ENCODE measurements at regions not wholly inside any gene's neighbourhood (a gene's known extent, or its start where the extent isn't known, plus 50 kb on each side); places are given as distances from the start of the nearest gene placed in this dataset.
A peak's percentile ranks its signal among the peaks of the same experiment; 100 is the strongest.

DNA sequence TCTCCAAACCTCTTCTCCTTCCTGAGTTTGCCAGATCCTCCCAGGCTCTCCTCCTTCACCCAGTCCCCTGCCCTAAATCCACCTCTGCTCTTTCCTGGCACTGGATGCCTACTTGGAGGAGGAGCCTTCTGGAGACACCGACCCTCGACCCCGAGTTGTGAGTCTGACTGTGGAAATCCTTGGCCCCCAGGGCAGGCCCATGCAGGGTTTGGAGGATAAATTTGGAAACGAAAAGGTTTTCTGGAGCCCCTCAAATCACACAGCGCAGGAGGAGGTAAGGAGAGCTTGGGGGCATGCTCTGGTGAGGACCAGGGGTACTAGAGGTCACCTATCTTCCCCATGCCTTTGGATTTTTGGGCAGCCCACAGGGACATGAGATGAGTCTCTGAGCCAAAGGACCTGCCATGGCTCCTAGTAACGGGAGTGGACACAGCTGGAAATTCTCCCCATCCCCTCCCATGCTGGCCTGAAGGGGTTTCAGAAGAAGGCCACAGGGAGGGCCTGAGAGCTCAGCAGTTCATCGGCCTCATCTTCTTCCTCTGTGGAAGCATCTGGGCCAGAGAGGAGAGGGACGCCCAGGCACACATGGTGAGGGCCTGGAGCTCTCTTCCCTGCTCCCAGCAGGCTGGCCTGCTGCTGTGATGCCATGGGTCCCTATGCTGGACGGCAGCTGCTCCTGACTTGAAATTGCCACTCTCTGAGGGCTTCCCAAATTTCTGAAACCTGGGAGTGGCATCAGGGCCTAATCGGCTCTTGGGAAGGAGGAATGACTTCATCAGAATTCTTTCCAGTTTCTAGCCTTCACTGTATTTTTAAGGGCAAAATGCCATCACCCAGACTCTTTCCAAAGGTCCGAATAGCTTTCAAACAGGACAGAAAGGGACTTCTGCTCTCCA, 68.6 kb upstream of the ITGA11 start:
- peak; percentile 62 for DNase-seq (ENCODE audit: low spot score)

DNA sequence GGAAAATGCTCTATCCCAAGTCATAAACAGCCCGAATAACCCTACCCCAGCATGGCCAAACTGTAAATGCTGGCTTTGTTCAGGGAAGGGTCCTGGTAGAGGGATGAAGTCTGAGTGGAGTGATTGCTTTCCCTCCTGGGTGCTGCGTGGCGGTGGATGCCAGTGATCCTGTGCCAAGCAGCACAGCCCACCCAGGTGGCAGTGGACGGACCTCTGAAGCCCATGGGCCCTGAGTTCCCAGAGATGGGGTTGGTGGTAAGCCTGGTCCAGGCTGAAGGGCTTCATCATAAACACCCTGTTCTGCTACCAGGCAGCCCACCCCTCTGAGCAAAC, 69.3 kb upstream of the ITGA11 start:
- no peak for DNase-seq (ENCODE audit: low spot score)

DNA sequence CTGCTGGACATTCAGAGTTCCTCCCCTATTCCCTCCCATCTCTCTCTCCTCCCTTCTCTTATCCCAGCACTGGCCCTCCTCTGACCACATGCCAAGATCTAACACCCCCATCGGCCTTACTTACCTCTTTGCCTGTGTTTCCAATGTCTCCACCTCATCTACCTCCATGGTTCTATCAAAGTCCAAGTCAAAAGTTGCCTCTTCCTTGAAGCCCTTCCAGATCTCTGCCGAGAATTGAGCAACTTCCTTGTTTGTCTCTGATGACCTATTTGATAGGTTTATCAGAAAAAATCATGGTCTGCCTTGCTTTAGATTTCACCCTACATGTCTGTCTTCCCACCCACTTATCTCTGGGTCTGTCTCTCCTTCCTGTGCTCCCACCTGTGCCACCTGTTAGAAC, 69.7 kb upstream of the ITGA11 start:
- no peak for DNase-seq (ENCODE audit: low spot score)

DNA sequence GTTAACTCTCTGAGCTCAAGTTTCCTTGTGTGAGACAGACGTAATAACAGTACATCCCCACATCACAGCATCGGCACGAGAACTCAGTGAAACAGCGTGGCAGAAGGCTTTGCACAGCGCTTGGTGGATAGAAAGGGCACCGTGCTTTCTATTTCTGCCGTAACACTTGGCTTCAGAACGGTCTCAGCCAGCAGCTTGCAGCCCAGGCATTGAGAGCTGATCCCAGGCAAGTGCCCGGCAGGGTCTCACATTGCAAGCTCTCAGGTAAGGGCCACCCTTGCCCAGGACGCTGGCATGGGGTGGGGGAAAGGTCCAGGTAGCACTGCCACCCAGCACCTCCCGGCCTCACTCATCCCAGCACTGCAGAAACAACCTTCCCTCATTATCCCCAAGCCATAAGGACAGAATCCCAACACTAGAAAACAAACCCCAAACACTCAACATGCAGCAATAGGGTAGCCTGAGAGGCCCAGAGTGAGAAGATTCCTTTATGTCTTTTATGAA, 70.5 kb upstream of the ITGA11 start:
- no peak for DNase-seq (ENCODE audit: low spot score)

DNA sequence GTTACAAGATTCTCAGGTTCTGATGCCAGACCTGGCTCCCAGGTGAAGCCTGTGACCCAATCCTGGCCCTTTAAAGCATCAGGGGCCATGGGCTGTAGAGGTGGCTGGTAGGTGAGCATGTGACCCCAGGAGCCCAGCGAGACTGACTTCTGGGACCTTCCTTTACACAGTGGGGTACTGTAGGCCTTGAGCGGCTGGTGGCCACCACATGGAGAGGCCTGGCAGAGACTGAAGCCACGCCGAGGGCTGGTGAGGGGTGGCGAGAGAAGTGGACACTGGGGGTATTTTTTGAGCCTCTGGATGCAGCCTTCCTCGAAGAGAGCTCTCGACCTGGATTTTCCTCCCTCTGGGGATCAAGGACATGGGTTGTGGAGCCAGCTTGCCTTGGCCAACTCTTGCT, 71.2 kb upstream of the ITGA11 start:
- no peak for DNase-seq (ENCODE audit: low spot score)

DNA sequence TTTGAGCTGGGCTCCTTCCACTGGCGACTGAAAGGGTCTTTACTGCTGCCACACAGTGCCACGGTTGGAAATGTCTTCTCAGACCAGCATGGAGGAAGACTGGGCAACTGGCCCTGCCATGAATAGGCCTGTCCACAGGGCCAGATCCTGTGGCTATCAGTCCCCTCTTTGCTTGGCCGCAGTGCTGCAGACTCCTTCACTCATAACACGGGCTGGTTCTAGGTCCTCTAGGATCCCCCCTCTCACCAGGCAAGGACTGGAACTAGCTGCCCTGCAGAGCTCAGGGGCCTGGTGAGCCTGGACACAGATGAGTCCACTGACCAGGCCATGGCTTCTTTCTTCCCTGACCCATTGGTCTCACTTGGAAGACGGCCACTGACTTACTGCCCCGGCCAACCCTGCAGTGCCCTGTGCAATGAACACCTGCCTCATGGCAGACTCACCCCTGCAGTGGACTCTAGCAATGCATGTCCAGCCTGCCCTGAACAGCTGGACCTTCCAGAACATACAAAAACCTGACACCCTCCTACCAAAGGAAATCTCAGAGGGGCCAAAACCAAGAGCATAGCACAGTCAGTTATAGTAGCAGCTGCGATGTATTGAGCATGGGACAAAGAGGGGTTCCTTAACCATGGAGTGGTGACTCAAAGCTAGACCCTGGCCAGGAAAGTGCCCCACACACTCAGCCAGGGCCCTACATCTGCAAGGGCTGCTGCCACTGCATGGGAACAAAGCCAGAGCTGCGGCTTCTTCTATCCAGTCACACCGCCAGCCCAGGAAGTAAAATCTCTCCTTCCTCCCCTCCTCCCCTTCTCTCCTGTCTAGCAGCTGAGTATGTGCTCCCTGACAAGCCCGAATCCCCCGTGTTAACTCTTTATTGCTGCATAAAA, 72.1 kb upstream of the ITGA11 start:
- DNase-seq (ENCODE audit: low spot score), result peak; percentile 57

DNA sequence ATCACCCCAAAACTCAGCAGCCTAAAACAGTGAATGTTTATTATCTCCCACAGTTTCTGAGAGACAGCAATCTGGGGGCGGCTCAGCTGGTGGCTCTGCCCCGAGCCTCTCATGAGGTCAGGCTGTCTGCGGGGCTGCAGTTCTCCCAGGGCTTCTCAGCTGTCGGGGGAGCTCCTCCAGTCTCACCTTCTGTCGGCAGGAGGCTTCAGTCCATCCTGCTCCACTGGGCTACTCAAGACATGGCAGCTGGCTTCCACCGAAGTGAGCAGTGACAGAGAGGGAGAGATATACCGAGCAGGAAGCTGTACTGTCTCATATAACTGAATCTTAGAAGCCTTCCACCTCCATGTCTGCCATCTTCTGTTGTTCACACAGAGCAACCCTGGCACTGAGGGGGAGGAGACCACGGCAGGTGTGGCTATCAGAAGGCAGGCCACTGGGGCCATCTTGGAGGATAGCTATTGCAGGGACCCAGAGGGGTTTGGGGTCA, 72.8 kb upstream of the ITGA11 start:
- DNase-seq (ENCODE audit: low spot score), result no peak

DNA sequence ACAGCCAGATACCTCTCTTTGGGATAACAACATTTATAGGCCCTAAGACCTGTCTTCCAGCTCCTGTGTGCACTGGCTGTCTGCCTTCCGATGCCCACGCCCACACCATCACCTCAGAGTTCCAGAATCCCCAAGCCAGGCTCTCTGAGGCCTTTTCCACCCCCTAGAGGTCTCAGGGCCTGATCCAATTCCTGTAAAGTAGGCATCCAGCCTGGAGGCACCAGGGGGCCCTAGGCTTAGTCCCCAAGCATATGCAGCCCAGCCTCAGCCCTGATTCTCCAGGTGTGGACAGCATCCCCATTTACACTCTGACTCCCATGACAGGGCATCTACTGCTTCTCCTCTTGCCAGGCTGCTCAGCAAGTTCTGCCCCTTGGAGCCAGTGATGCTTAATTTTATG, 72.7 kb upstream of the CORO2B start:
- no peak for DNase-seq (ENCODE audit: low spot score)

DNA sequence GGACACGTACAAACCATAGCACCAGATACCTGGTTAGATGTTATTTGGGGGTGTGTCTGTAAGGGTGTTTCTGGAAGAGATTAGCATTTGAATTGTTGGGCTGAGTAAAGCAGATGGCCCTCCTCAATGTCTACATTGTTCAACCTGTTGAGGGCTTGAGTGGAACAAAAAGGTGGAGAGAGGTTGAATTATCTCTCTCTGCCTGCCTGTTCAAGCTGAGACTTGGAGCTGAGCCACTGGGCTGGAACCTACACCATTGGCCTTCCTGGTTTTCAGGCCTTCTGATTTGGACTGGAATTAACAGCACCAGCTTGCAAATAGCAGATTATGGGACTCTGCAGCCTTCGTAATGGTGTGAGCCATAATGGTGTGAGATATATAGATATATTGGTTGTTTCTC, 71.3 kb upstream of the CORO2B start:
- no peak for DNase-seq (ENCODE audit: low spot score)

DNA sequence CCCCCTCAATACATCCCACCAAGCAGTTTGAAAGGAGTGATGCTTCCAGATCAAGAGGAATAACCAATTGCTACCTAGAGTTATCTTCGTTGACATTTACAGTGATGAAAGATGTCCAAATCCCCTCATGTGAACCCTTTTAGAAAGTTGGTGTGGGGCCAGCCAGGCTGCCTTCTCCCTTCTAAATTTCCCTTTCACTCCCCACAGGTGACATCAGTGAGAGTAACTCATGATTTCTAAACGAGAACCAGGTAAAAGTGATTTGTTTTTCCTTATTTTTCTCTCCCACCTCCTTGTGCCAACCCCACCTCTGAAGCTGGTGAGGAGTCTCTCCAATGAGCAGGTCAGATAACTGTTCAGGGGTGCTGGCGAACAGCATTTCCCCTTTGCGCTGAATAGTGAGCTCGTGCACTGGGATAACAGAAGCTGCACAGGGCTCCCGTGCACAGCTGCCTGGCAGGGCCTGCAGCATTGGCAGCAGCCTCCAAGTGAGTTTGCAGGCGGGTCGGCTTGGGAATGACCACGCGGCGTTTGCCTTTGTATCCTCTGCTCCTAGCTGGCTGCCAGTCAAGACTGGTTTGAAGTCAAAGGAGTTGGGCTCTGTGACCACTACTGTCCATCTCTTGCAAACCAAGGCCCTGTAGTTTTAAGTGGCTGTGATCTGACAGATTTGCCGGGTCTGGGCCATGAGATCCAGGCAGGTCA, 70.2 kb upstream of the CORO2B start:
- DNase-seq (ENCODE audit: low spot score), result no peak

DNA sequence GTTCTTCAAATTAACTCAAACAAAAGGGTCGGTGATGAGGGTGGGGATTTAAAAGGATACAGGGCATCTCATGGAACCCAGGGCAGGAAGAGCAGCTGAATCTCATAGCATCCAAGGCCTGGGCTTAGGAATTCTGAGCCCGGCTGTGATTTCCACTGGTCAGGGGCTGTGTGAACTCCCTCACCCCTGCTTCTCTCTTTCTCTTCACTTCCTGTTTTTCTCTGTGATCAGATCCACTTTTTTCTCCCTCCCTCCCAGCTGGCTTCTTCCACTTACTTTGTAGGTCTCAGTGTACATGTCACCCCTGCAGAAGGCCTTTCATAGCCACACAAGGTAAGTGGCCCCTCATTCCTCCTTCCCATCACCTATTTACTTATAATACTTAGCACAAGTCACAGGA, 68.2 kb upstream of the CORO2B start:
- no peak for DNase-seq (ENCODE audit: low spot score)

DNA sequence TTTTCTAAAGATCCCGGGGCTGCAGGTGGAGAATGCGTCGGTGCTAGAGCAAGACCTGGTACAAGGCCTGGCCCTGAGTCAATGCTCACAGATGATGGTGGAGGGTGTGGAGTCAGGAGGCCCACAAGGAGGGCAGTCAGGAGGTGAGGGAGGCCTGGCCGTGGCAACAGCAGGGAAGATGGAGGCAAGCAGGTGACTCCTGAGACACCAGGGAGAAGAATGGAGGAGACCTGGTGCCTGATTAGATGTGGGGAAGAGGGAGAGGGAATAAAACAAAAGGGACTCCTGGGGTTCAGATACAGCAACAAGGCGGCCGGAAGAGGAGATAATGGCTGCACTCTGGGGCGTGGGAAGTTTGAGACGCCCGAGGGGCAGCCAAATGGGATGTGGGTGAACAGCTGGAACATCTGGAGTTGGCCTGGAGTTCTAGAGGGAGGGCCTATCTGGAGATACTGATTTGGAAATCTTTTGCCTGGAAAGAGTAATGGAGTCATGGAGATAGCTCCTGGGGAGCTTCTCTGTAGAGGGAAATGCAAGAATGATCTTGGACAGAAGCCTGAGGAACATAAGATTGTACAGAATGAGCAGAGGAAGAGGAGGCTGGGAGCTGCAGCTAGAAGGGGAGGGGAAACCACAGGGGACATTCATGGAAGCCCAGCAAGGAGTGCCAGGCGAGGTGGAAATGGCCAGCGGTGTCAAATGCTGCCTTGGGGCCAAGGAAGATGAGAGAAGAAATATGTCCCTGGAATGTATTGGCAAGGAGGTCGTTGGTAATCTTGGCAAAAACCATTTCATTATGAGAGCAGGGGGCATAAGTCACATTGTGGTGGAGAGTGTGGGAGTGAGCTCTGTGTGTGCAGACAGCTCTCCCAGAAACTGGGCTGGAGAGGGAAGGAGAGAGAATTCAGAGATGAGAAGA, 67.5 kb upstream of the CORO2B start:
- DNase-seq (ENCODE audit: low spot score), result peak; percentile 80

DNA sequence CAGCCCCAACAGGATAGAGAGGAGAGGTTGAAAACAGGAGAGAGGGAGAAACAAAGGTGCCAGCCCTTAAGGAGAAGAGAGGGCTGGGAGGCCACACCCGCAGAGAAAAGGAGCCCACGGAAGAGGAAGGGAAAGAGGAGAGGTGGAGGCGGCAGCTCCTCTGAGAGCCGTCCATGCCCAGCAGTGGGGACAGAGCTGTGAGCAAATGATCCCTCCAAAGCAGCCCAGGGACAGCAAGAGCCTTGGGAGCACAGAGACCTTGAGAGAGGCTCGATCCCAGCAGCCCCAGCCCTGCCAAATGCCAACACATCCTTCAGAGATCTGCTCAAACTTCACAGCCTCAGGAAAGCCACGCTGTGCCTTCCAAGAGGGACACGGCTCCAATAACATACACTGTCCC, 66.7 kb upstream of the CORO2B start:
- no peak for DNase-seq (ENCODE audit: low spot score)

DNA sequence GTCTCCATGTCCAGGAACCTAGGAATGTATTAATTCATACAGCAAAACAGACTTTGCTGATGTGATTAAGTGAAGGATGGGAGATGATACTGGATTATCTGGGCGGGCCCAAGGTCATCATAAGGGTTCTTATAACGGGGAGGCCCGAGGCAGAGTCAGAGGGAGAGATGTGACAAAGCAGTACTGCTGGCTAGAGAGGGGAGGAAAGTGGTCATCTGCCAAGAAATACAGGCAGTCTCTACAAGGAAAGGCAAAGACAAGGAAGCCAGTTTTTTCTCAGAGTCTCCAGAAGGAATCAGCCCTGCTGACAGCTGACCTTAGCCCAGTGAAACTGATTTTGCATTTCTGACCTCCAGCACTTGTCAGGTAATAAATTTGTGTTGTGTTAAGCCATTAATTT, 66.2 kb upstream of the CORO2B start:
- no peak for DNase-seq (ENCODE audit: low spot score)

DNA sequence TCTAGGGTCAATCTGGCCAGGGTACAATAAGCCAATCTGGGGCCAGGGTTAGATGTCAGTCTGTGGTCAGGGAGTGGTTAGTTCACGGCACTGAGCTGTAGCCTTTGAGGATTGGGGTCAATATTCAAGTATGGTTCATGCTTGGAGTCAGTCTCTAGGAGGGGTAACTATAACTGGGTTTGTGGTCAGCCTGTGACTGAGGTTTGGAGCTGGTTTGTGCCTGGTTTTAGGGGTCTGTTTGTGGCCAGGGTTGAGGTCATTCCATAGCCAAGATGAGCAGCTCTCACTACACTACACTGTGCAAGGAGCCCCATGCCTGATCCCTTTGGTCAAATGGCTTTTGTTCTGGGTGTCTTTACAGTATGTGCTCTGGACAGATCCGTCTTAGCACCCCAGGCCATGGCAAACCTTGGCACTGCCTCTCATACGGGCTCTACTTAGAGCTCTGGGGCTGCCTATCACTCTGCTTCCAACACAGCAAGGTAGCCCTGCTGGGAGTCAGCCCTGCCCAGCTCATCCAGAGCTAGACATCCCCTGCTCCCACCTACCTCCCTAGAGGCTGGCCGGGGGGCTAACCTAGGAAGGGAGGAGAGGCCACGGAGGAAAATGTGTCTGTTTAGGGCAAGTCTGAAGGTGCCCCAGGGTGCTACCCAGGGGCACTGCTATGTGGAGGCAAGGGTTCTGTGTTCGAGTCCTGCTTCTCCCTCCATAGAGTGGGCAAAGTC, 63.3 kb upstream of the CORO2B start:
- no peak for DNase-seq (ENCODE audit: low spot score)

DNA sequence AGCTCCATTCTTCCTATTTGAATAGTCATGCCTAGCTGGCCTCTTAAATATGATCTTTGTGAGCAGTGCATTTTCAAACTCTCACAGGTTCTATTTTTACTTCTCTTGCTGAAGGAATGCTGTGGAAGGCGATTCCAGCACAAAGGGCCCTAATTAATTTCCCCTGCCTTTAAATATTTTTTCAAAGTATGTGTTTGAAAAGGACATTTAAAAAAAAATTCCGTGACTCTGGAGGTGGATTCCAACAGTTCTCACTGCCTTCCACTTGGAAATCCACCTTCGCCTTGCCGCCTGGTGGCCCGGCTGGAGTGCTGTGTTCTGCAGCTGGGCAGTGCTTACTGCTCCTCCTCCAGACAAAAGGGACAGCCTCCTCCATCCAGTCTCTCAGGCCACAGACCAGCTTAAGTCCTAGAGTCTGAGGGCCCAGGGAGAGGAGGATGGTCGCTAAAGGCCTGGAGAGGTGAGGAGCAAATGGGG, 61.5 kb upstream of the CORO2B start:
- peak; percentile 78 for DNase-seq (ENCODE audit: low spot score)

DNA sequence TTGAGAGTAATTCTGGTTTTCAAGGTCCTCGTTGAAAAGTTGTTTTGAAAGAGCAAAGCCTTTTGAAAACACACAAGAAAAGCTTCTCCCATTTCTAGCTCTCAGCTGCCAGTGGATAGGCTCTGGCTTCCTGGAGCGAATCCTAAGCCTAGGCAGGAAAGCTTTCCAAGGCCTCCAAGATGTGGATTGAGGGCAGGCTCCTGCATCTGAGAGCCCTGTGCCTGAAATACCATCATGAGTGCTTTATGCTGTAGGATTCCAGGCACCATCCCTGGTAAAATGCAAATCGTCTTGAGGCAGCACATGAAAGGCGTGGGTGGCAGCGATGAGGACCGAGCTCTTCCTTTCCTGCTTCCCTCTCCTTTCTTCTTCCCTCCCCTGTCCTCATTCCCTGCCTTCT, 60.7 kb upstream of the CORO2B start:
- no peak for DNase-seq (ENCODE audit: low spot score)

DNA sequence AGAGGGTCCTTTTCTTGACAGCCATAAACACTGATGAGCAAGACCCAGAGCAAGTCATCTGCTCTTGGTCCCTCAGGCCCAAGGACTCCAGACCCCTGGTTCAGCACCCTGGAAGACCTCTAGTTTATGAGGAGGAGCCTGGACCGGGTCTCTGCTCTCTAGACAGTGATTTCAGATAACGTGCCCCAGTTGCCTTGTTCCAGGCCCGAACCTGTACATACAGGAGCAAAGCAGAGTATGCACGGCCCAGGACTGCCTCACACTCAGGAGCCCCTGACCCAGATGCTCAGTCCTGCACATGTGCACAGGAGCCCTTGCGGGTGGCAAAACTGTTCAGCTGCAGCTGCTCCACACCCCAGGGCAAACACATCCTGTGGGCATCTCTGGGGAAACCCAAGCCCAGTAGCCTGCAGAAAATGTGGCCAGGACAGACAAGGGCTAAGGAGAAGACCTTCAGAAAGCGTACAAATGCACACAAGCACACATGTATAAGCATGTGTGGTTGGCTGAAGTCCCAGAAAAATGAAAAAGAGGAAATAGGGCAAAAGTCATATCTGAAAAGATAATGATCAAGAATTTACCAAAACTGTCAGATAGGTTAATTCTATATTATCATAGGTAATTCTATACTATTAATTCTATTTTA, 59.9 kb upstream of the CORO2B start:
- DNase-seq (ENCODE audit: low spot score), result no peak

DNA sequence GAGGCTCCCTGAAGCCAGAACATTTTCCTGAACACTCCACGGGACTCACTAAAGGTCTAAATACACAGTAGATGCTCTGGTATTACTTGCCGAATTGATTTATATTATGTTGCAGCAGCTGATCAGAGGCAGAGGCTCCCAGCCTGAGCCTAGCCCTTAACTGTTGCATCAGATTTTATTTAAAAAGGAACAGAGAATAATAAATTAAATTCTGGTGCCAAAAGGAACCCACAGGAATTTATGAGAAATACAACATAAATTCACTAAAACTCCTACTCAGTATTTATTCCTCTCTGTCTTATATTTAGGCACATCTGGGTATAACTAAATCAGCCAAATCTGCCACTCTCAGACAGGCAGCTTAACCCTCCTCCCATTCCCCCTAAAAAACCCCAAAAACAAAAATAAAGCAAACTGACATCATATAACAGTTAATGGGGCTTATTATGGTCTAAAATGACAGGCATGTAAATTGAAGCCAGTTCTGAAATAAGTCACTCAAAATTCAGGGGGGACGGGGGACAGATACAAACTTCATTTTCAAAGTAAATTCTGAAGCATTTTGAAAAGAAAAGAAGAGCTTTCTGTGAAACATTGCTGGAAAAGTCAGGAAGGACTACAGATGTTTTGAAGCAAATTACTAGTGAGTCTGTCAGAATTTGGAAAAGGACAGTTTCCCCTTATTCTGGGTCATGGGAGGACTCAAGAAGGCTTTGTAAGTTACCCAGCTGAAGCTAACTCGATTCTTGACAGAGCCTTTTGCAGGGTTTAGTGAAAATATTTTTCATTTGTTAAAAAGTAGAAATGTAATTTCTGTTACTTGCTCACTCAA, 53.8 kb upstream of the CORO2B start:
- peak; percentile 74 for DNase-seq (ENCODE audit: low spot score)

Data from AG20443 (cell line).